GM23248 (cell line): ENCODE measurements at regions not wholly inside any gene's neighbourhood (a gene's known extent, or its start where the extent isn't known, plus 50 kb on each side); places are given as distances from the start of the nearest gene placed in this dataset.

ENCODE experiments used
- EZH2 ChIP-seq: fragments of 200-600 bp; sonication (generic); IDR thresholded peaks from 2 replicates; pipeline ENCODE4 v1.6.1; 2018; ENCODE audit warnings: antibody characterized with exemption, mild to moderate bottlenecking; ENCODE audit not compliant: insufficient read depth, poor library complexity, severe bottlenecking
- EZH2phosphoT487 ChIP-seq: fragments of 200-600 bp; sonication (generic); IDR thresholded peaks from 2 replicates; pipeline ENCODE4 v1.6.1; 2018; ENCODE audit warnings: antibody characterized with exemption, moderate library complexity, mild to moderate bottlenecking, low read depth; ENCODE audit not compliant: insufficient read depth

DNA sequence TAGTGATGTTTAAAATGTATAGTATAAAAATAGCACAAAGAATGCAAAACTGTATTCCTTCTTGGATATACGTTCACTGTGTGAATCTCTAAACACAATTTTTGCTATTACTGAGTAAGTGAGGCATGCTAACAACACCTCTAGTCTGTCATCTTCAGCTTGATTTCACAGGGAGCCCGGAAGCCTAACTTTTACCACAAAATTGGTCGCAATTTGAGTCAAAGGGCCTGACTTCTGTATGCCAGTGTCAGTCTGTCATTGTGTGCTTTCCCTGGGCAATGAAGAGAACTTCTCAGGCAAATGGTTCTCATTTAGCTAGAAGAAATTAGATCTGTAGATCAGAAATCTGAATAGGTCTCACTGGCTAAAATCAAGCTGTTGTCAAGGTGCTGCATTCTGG is 1059.5 kb downstream of the FAM181B start:
- no peak for TF ChIP-seq EZH2phosphoT487
- no peak for TF ChIP-seq EZH2
